Esophagus muscularis mucosa (tissue), 4 donors: ENCODE measurements at regions not wholly inside any gene's neighbourhood (a gene's known extent, or its start where the extent isn't known, plus 50 kb on each side); places are given as distances from the start of the nearest gene placed in this dataset.

Experiments used
- CTCF ChIP-seq, 3 experiments: fragments of 200-600 bp in 2 of 3; fragments of 450-650 bp in 1 of 3; sonication (generic) in 2 of 3; IDR thresholded peaks; one replicate each; pipeline ENCODE4 v1.5.1; 2017 to 2019; ENCODE audit warnings: antibody characterized with exemption in 3 of 3, mild to moderate bottlenecking in 2 of 3, moderate library complexity in 1 of 3
- EP300 ChIP-seq: sonication (generic); formaldehyde crosslinking; IDR thresholded peaks from one replicate; pipeline ENCODE4 v1.6.1; 2017; ENCODE audit warnings: antibody characterized with exemption
- POLR2AphosphoS5 ChIP-seq, 2 donors: sonication (generic); formaldehyde crosslinking; IDR thresholded peaks; one replicate each; pipeline ENCODE4 v1.6.1; 2017; ENCODE audit warnings: antibody characterized with exemption in 2 of 2

GRCh38 chr10:21014141-21014540 is 117.0 kb upstream of the NEBL start:
- TF ChIP-seq POLR2AphosphoS5 (IDR thresholded peaks at IDR 0.05) (no peak), CTCF (IDR thresholded peaks at IDR 0.05) (no peak), EP300 (no peak)
